K562 (cell line): ENCODE measurements at regions not wholly inside any gene's neighbourhood (a gene's known extent, or its start where the extent isn't known, plus 50 kb on each side); places are given as distances from the start of the nearest gene placed in this dataset.

Experiments
- ATAC-seq: fragments of 200-7000 bp; cut with Tn5 transposase; 3 replicates; pipeline ENCODE4 v1.9.1; 2020; ENCODE audit warnings: moderate library complexity
- BruUV-seq: library from RNA; stranded (reverse); fragments of 400-500 nt; replicated peaks from 2 replicates; lab custom pipeline; 2021; lab: Mats Ljungman, UMichigan
- CTCF ChIA-PET: fragments of 300-600 bp; formaldehyde crosslinking; extraction: SDS; loops from one replicate; lab custom pipeline; 2021; ENCODE audit warnings: low intra/inter-chr PET ratio; lab: Yijun Ruan, JAX
- POLR2A ChIA-PET: fragments of 300-600, 350-650 bp; sonication (Branson Sonifier 250); formaldehyde crosslinking; extraction: SDS; loops from one replicate; lab custom pipeline; 2021; ENCODE audit warnings: antibody characterized with exemption, inconsistent platforms; lab: Yijun Ruan, JAX
- DNase-seq, 4 experiments: peaks; one replicate each; pipeline versions ENCODE4 v3.0.0 to v3.0.0-alpha.2; 2011 to 2018; ENCODE audit warnings: low spot score in 3 of 4, mixed read lengths in 3 of 4; ENCODE audit errors: extremely low read depth in 1 of 4
- FAIRE-seq: peaks from 2 replicates; lab custom pipeline; 2011; peaks lifted over from hg19 to GRCh38; lab: Jason Lieb, UNC
- H2AFZ ChIP-seq: 2 replicates; pipeline ENCODE4 v1.6.0; 2011; ENCODE audit warnings: low read depth, low read length, control low read depth, inconsistent platforms
- H3K27ac ChIP-seq: fragments of 200-600 bp; 3 replicates; pipeline ENCODE4 v1.8.0; 2011; ENCODE audit warnings: low read depth, mild to moderate bottlenecking, control low read depth, inconsistent platforms, low read length, moderate library complexity, mixed read lengths; ENCODE audit errors: extremely low read depth
- H3K27me3 ChIP-seq, 2 experiments: fragments of 300-600 bp in 1 of 2; 2 replicates in 1 of 2; 3 replicates in 1 of 2; pipeline versions ENCODE4 v1.6.0 to v1.8.0; 2011; ENCODE audit warnings: inconsistent platforms in 2 of 2, low read length in 2 of 2, mild to moderate bottlenecking in 1 of 2, mixed read lengths in 1 of 2, moderate library complexity in 1 of 2; ENCODE audit not compliant: control insufficient read depth in 2 of 2, insufficient read depth in 2 of 2
- H3K36me3 ChIP-seq: fragments of 300-600 bp; 3 replicates; pipeline ENCODE4 v1.8.0; 2011; ENCODE audit warnings: mild to moderate bottlenecking, low read length, inconsistent platforms; ENCODE audit not compliant: control insufficient read depth, insufficient read depth
- H3K4me1 ChIP-seq, 2 experiments: fragments of 200-600 bp in 1 of 2; replicated peaks in 1 of 2; 2 replicates in 1 of 2; 3 replicates in 1 of 2; pipeline versions ENCODE4 v1.5.1 to v1.8.0; 2011; ENCODE audit warnings: inconsistent platforms in 2 of 2, low read length in 2 of 2, mild to moderate bottlenecking in 1 of 2, mixed read lengths in 1 of 2, moderate library complexity in 1 of 2; ENCODE audit not compliant: control insufficient read depth in 2 of 2, insufficient read depth in 2 of 2
- H3K4me2 ChIP-seq: 2 replicates; pipeline ENCODE4 v1.6.1; 2011; ENCODE audit warnings: low read length, control low read depth, inconsistent platforms, mixed read lengths; ENCODE audit not compliant: insufficient read depth
- H3K4me3 ChIP-seq: fragments of 200-600 bp; sonication (generic), shearing (Covaris generic); 2 replicates; pipeline ENCODE4 v1.5.1; 2016; ENCODE audit warnings: control low read depth, inconsistent platforms
- H3K79me2 ChIP-seq: fragments of 200-600 bp; 3 replicates; pipeline ENCODE4 v1.8.0; 2011; ENCODE audit warnings: low read length, inconsistent platforms; ENCODE audit not compliant: control insufficient read depth, insufficient read depth
- H3K9ac ChIP-seq, 2 experiments: 2 replicates each; pipeline versions ENCODE4 v1.6.0 to v1.6.1; 2011; ENCODE audit warnings: low read depth in 2 of 2, low read length in 2 of 2, control low read depth in 1 of 2, inconsistent platforms in 1 of 2, mild to moderate bottlenecking in 1 of 2, mixed read lengths in 1 of 2; ENCODE audit not compliant: insufficient read depth in 1 of 2
- H3K9me1 ChIP-seq: one replicate; pipeline ENCODE4 v1.6.0; 2011; ENCODE audit warnings: inconsistent platforms, mild to moderate bottlenecking, low read length, moderate library complexity; ENCODE audit not compliant: control insufficient read depth, insufficient read depth
- H3K9me3 ChIP-seq: replicated peaks from 2 replicates; pipeline ENCODE4 v1.5.1; 2011; ENCODE audit warnings: low read depth, low read length, inconsistent platforms; ENCODE audit not compliant: control insufficient read depth, insufficient read depth
- H4K20me1 ChIP-seq: replicated peaks from 2 replicates; pipeline ENCODE4 v1.6.1; 2011; ENCODE audit warnings: low read length, inconsistent platforms, mixed read lengths; ENCODE audit not compliant: control insufficient read depth, insufficient read depth
- NCOA4 ChIP-seq: fragments of 450-650 bp; IDR thresholded peaks from 2 replicates; pipeline ENCODE4 v1.6.1; 2018; ENCODE audit warnings: mild to moderate bottlenecking; ENCODE audit not compliant: partially characterized antibody
- ZBTB11 ChIP-seq, 3 experiments: fragments of 200-800 bp in 1 of 3; fragments of 250-450 bp in 1 of 3; fragments of 450-650 bp in 1 of 3; sonication (Bioruptor Pico) in 1 of 3; sonication (Bioruptor generic) in 1 of 3; formaldehyde crosslinking in 1 of 3; IDR thresholded peaks; 2 replicates each; pipeline versions ENCODE4 v1.6.1 to v1.8.0; 2016 to 2022; ENCODE audit warnings: mild to moderate bottlenecking in 2 of 3, missing genetic modification characterization in 2 of 3, missing compliant biosample characterization in 1 of 3, moderate library complexity in 1 of 3
- ZSCAN32 ChIP-seq: fragments of 450-650 bp; formaldehyde crosslinking; IDR thresholded peaks from 2 replicates; pipeline ENCODE4 v1.4.0; 2020; ENCODE audit warnings: mild to moderate bottlenecking, moderate library complexity
- WGBS: fragments of 100-300 bp; shearing (Covaris generic); methylation state at CpG from one replicate; pipeline ENCODE4 v1.1.6; 2016; ENCODE audit warnings: low coverage, mixed read lengths; ENCODE audit not compliant: insufficient coverage; ENCODE audit errors: missing lambda C conversion rate; 5-methylcytosine and 5-hydroxymethylcytosine counted together
- in situ Hi-C: fragments of 300-500 bp; cut with MboI; formaldehyde crosslinking; loops from 4 replicates; pipeline ENCODE4 v1.15.0; 2018; ENCODE audit warnings: inconsistent platforms, mixed read lengths
- intact Hi-C: fragments of 100-400 bp; cut with micrococcal nuclease; formaldehyde crosslinking; loops from 2 replicates; pipeline ENCODE4 v1.14.2; 2022

- FAIRE-seq (no peak), ATAC-seq (no peak), DNase-seq (no peak)
- Histone ChIP-seq H2AFZ (no peak overlapping the region), H3K9me3 (no peaks in the 10 kb centered on the region), H3K4me2 (no peak overlapping the region), H3K9me1 (no peaks in the 10 kb centered on the region), H3K79me2 (no peaks in the 10 kb centered on the region), H3K36me3 (no peaks in the 10 kb centered on the region), H4K20me1 (no peaks in the 10 kb centered on the region), H3K9ac (no peak overlapping the region), H3K27me3 (no peaks in the 10 kb centered on the region), H3K27ac (no peak overlapping the region), H3K4me3 (no peak overlapping the region), H3K4me1 (no peaks in the 10 kb centered on the region)
- BruUV-seq: no TSS peak
- 1% methylated on average over 6 of the region's 6 CpGs for WGBS
- POLR2A ChIA-PET: no interaction called here
- TF ChIP-seq NCOA4: no peak
- no peak for TF ChIP-seq ZSCAN32 (CRISPR knock-in tag)
- no peak for TF ChIP-seq ZBTB11 (CRISPR knock-in tag; IDR thresholded peaks at IDR 0.05)
- CTCF ChIA-PET: no interaction called here
- in situ Hi-C loops (no loop called here), intact Hi-C loops (no loop called here)
Measured at GRCh38 chr2:78754930-78755329, 270.6 kb upstream of the REG3G start.
